H9 (cell line): ENCODE measurements at regions not wholly inside any gene's neighbourhood (a gene's known extent, or its start where the extent isn't known, plus 50 kb on each side); places are given as distances from the start of the nearest gene placed in this dataset.

Experiments used
- DNase-seq: peaks from one replicate; pipeline ENCODE4 v3.0.0-alpha.2; 2017
- H2AFZ ChIP-seq: one replicate; pipeline ENCODE4 v1.6.1; 2013; ENCODE audit warnings: mild to moderate bottlenecking, low read length, control low read depth, moderate library complexity
- H2AK5ac ChIP-seq: 2 replicates; pipeline ENCODE4 v1.6.1; 2013; ENCODE audit warnings: low read length, control low read depth, mixed read lengths; ENCODE audit not compliant: insufficient read length
- H2BK120ac ChIP-seq: one replicate; pipeline ENCODE4 v1.6.1; 2013; ENCODE audit warnings: low read depth, mild to moderate bottlenecking, low read length, control low read depth, inconsistent platforms; ENCODE audit not compliant: poor library complexity, severe bottlenecking
- H2BK12ac ChIP-seq: 2 replicates; pipeline ENCODE4 v1.6.1; 2013; ENCODE audit warnings: low read length, control low read depth, mixed read lengths, low read depth; ENCODE audit not compliant: insufficient read length
- H2BK15ac ChIP-seq: 2 replicates; pipeline ENCODE4 v1.6.1; 2013; ENCODE audit warnings: low read depth, low read length, control low read depth
- H2BK20ac ChIP-seq: one replicate; pipeline ENCODE4 v1.6.1; 2013; ENCODE audit warnings: low read depth, mild to moderate bottlenecking, low read length, control low read depth, inconsistent platforms; ENCODE audit not compliant: poor library complexity, severe bottlenecking
- H2BK5ac ChIP-seq: 2 replicates; pipeline ENCODE4 v1.6.1; 2013; ENCODE audit warnings: low read length, control low read depth, mixed read lengths; ENCODE audit not compliant: insufficient read length
- H3K14ac ChIP-seq: 2 replicates; pipeline ENCODE4 v1.6.1; 2013; ENCODE audit warnings: low read length, control low read depth; ENCODE audit not compliant: insufficient read depth
- H3K18ac ChIP-seq: 2 replicates; pipeline ENCODE4 v1.6.1; 2013; ENCODE audit warnings: low read depth, mild to moderate bottlenecking, mixed read lengths, low read length, control low read depth; ENCODE audit not compliant: insufficient read length
- H3K23ac ChIP-seq: 2 replicates; pipeline ENCODE4 v1.6.1; 2013; ENCODE audit warnings: low read length, control low read depth, mixed read lengths, low read depth; ENCODE audit not compliant: insufficient read length
- H3K23me2 ChIP-seq: 2 replicates; pipeline ENCODE4 v1.6.1; 2013; ENCODE audit warnings: low read depth, mild to moderate bottlenecking, mixed read lengths, low read length, control low read depth; ENCODE audit not compliant: insufficient read length, poor library complexity, severe bottlenecking
- H3K27ac ChIP-seq: 2 replicates; pipeline ENCODE4 v1.5.1; 2013; ENCODE audit warnings: low read length, control low read depth, mixed read lengths, low read depth; ENCODE audit not compliant: insufficient read length
- H3K27me3 ChIP-seq: 2 replicates; pipeline ENCODE4 v1.6.1; 2013; ENCODE audit warnings: low read length, control low read depth, inconsistent platforms; ENCODE audit not compliant: insufficient read depth
- H3K4ac ChIP-seq: 2 replicates; pipeline ENCODE4 v1.6.1; 2013; ENCODE audit warnings: low read depth, mild to moderate bottlenecking, control low read depth, inconsistent platforms, low read length, moderate library complexity
- H3K4me1 ChIP-seq: 2 replicates; pipeline ENCODE4 v1.6.1; 2013; ENCODE audit warnings: low read length, control low read depth, inconsistent platforms; ENCODE audit not compliant: insufficient read depth
- H3K4me2 ChIP-seq: 2 replicates; pipeline ENCODE4 v1.6.1; 2013; ENCODE audit warnings: low read length, control low read depth, mixed read lengths; ENCODE audit not compliant: insufficient read length, insufficient read depth
- H3K56ac ChIP-seq: 2 replicates; pipeline ENCODE4 v1.6.1; 2013; ENCODE audit warnings: low read depth, mild to moderate bottlenecking, mixed read lengths, low read length, control low read depth; ENCODE audit not compliant: insufficient read length
- H3K79me1 ChIP-seq: 2 replicates; pipeline ENCODE4 v1.6.1; 2013; ENCODE audit warnings: low read depth, mild to moderate bottlenecking, moderate library complexity, low read length, control low read depth, inconsistent platforms; ENCODE audit not compliant: insufficient read depth, poor library complexity, severe bottlenecking
- H3K79me2 ChIP-seq: 2 replicates; pipeline ENCODE4 v1.6.1; 2013; ENCODE audit warnings: low read length, control low read depth, inconsistent platforms; ENCODE audit not compliant: insufficient read depth
- H3K9ac ChIP-seq: 2 replicates; pipeline ENCODE4 v1.6.1; 2013; ENCODE audit warnings: low read length, control low read depth, mixed read lengths; ENCODE audit not compliant: insufficient read length; ENCODE audit errors: extremely low read depth
- H3K9me3 ChIP-seq: one replicate; pipeline ENCODE4 v1.6.1; 2013; ENCODE audit warnings: low read depth, low read length, inconsistent platforms; ENCODE audit not compliant: control insufficient read depth
- H3T11ph ChIP-seq: one replicate; pipeline ENCODE4 v1.6.1; 2013; ENCODE audit warnings: mild to moderate bottlenecking, low read length, control low read depth, inconsistent platforms
- H4K20me1 ChIP-seq: one replicate; pipeline ENCODE4 v1.6.1; 2013; ENCODE audit not compliant: control insufficient read depth, insufficient read length, insufficient read depth
- H4K5ac ChIP-seq: 2 replicates; pipeline ENCODE4 v1.6.1; 2013; ENCODE audit warnings: low read depth, mild to moderate bottlenecking, mixed read lengths, low read length, control low read depth; ENCODE audit not compliant: insufficient read length
- H4K8ac ChIP-seq: replicated peaks from 2 replicates; pipeline ENCODE4 v1.6.1; 2013; ENCODE audit warnings: low read length, control low read depth, mixed read lengths, low read depth; ENCODE audit not compliant: insufficient read length
- H4K91ac ChIP-seq: 2 replicates; pipeline ENCODE4 v1.6.1; 2013; ENCODE audit warnings: low read depth, mild to moderate bottlenecking, moderate library complexity, mixed read lengths, low read length, control low read depth; ENCODE audit not compliant: insufficient read length
- H3K27ac Mint-ChIP-seq, 3 experiments: 2 replicates in 2 of 3; 3 replicates in 1 of 3; pipeline ENCODE4 v1.8.0; 2020 to 2021; ENCODE audit warnings: mixed read lengths in 3 of 3, mild to moderate bottlenecking in 1 of 3, moderate library complexity in 1 of 3
- H3K27me3 Mint-ChIP-seq: 2 replicates; pipeline ENCODE4 v1.8.0; 2021; ENCODE audit warnings: low read depth, mild to moderate bottlenecking, moderate library complexity, mixed read lengths
- H3K36me3 Mint-ChIP-seq, 3 experiments: 2 replicates in 2 of 3; 3 replicates in 1 of 3; pipeline ENCODE4 v1.8.0; 2020 to 2021; ENCODE audit warnings: low read depth in 3 of 3, mixed read lengths in 3 of 3; ENCODE audit not compliant: insufficient read depth in 1 of 3
- H3K4me1 Mint-ChIP-seq, 2 experiments: 2 replicates each; pipeline ENCODE4 v1.8.0; 2020; ENCODE audit warnings: mixed read lengths in 2 of 2
- H3K4me3 Mint-ChIP-seq, 2 experiments: 2 replicates in 1 of 2; 3 replicates in 1 of 2; pipeline ENCODE4 v1.8.0; 2020 to 2021; ENCODE audit warnings: mild to moderate bottlenecking in 2 of 2, mixed read lengths in 2 of 2, moderate library complexity in 1 of 2
- H3K9me3 Mint-ChIP-seq, 2 experiments: 2 replicates in 1 of 2; 3 replicates in 1 of 2; pipeline ENCODE4 v1.8.0; 2020; ENCODE audit warnings: mild to moderate bottlenecking in 2 of 2, mixed read lengths in 2 of 2, moderate library complexity in 1 of 2
- CTCF ChIP-seq: fragments of 200-600 bp; sonication (generic); conservative IDR thresholded peaks from 3 replicates; pipeline ENCODE4 v1.8.0; 2021; ENCODE audit warnings: antibody characterized with exemption, mild to moderate bottlenecking

- H3K79me2 ChIP-seq = no peaks in the 10 kb centered on the region
- Mint-ChIP-seq H3K27me3 (no peaks in the 10 kb centered on the region), H3K4me1 (peaks cover 9% of the 10 kb centered on the region in 2 experiments), H3K9me3 (no peaks in the 10 kb centered on the region; a peak in 1 of 5 replicates), H3K27ac (no peak overlapping the region), H3K36me3 (no peaks in the 10 kb centered on the region), H3K4me3 (no peak overlapping the region)
- H2AFZ ChIP-seq = no peak overlapping the region
- no peak overlapping the region for H3K9ac ChIP-seq
- no peaks in the 10 kb centered on the region for H3K23me2 ChIP-seq
- H2BK120ac ChIP-seq = no peak overlapping the region
- H3K4me1 ChIP-seq = peaks cover 6% of the 10 kb centered on the region; the same call in 1 of the 2 replicates
- H3K27ac ChIP-seq = no peak overlapping the region
- H2BK5ac ChIP-seq = no peak overlapping the region
- H2BK12ac ChIP-seq = no peak overlapping the region
- no peaks in the 10 kb centered on the region for H3K79me1 ChIP-seq
- H4K91ac ChIP-seq = no peak overlapping the region
- no peak overlapping the region for H3K14ac ChIP-seq
- H3K23ac ChIP-seq = no peak overlapping the region
- H3K18ac ChIP-seq = no peak overlapping the region
- TF ChIP-seq CTCF = no peak
- no peak overlapping the region for H4K5ac ChIP-seq
- H4K20me1 ChIP-seq = no peaks in the 10 kb centered on the region
- H3K27me3 ChIP-seq = no peaks in the 10 kb centered on the region
- H3K4ac ChIP-seq = no peak overlapping the region
- H3T11ph ChIP-seq = no peak overlapping the region
- H2BK20ac ChIP-seq = no peak overlapping the region
- no peak overlapping the region for H3K4me2 ChIP-seq
- H3K56ac ChIP-seq = no peak overlapping the region
- no peak overlapping the region for H2BK15ac ChIP-seq
- no peak overlapping the region for H2AK5ac ChIP-seq
- DNase-seq = no peak
- no peak overlapping the region for H4K8ac ChIP-seq
- H3K9me3 ChIP-seq = no peaks in the 10 kb centered on the region
Observed at GRCh38 chr12:92255741-92256140, 110.1 kb upstream of the BTG1 start.
